CD4-positive, alpha-beta T cell treated with Interferon gamma for 1 hour (primary cell): ENCODE measurements at regions not wholly inside any gene's neighbourhood (a gene's known extent, or its start where the extent isn't known, plus 50 kb on each side); places are given as distances from the start of the nearest gene placed in this dataset.

Source experiments
- DNase-seq: peaks from one replicate; pipeline ENCODE4 v3.0.0-alpha.2; 2020

GRCh38 chr3:102163039-102163817 lies 271.6 kb upstream of the ZPLD1 start:
- no peak for DNase-seq

GRCh38 chr3:102163818-102164154 lies 271.0 kb upstream of the ZPLD1 start:
- no peak for DNase-seq

DNA sequence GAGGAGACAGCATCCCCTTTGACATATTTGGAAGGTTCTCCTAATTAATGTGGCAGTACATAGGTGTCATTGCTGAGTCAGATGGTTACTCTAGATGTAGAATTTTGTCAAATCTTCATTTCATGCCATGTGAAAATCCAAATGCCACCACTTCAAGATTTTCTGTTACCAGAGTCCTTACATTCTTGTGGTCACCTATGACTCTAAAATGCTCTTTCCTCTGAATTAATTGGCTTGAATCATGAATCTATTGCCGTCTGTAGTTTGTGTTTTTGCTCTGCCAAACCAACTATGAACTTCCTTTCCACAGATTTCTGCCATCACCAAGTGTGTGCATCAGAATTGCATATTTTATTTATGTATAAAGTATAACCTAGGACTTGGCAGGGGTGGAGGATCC lies 269.4 kb upstream of the ZPLD1 start:
- DNase-seq = no peak

- DNase-seq = no peak
Observed at GRCh38 chr3:102169915-102170479, 264.8 kb upstream of the ZPLD1 start.

GRCh38 chr3:102170545-102170944 lies 264.3 kb upstream of the ZPLD1 start:
- DNase-seq = no peak

- DNase-seq = no peak
Observed at GRCh38 chr3:102174312-102174712, 260.5 kb upstream of the ZPLD1 start.

DNA sequence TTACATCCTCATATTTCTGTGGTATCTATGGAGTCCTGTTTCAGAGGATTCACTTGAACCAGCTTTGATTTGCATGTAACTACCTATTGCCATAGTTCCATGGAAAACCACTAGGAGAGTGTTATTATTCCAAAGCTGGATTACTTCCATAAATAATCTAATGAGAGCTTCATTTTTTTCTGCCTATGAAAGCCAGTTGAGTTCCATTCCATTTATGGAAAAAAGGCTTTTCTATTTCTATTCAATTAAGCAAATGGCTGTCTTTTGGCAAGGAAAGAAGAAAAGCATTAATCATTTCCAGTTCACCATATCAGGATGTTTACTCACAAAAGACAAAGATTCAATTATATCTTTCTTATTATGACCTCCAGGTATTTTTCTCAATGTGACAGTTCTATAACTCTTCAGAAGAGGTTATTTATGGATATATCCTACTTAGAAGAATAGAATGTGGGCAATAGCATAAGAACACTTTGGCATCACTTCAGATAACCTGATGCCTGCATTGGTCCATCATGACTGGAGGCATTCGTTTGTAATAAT lies 259.9 kb upstream of the ZPLD1 start:
- no peak for DNase-seq

DNA sequence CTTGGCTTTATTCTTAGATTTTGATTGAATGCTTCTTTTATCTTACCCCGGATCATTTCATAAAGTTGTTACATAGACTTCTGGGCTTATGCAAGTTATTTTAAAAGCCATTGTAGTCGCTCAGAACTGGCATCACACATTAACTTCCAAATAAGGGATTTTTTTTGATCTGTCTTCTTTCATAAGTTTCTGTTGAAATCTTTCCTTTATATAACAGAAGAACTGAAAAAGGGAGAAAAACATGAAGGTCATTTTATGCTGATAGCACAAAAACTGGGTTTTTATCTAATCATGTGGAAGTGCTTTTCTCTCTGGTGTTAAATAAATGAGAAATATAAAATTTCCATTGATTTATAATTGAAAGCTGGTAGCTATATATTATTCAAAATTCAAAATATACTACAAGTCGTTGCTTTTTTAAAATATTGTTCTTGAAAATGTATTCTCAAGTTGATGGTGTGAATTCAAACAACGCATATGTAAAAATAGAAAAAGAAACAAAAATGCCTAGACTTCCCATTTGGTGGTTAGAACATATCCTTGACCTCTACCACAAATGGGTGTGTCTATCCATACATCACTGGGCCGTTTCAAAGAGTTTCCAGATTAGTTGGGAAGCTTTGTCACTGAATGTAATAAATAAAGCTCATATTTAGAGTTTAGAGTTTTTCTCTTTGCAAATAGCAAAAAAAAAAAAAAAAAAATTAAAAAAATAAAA lies 258.3 kb upstream of the ZPLD1 start:
- DNase-seq = no peak

DNA sequence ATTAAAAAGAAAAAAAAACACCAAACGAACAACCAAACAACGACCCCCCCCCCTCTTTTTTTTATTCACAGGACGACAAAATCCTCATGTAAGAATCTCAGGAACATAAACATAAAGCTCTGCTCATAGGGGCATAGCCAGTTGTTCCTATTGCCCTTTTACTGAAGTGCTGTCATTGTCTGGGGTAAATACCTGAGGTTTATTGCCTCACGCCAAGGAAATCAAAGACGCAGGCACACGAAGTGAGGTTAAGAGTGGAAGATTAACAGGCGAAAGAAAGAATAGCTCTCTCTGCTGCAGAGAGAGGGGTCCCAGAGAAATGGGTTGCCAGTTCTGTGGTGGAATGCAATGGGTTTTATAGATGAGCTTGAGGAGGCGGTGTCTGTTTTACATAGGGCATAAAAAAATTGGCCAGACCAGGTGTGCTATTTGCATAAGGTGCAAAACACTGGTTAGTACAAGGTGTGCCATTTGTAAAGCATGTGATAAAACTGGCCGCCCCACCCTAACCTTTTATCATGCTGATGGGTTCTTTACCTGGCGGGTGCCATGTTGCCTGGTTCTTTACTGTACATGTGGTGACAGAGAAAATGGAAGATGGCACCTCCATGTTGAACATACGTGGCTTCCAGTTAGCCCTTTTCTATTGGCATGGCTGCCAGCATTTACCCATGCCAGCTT lies 257.6 kb upstream of the ZPLD1 start:
- DNase-seq = no peak

GRCh38 chr3:102178817-102179216 lies 256.0 kb upstream of the ZPLD1 start:
- no peak for DNase-seq

GRCh38 chr3:102179326-102180177 lies 255.3 kb upstream of the ZPLD1 start:
- DNase-seq = no peak

- no peak for DNase-seq
Observed at GRCh38 chr3:102180280-102180931, 254.4 kb upstream of the ZPLD1 start.

GRCh38 chr3:102181175-102181920 lies 253.5 kb upstream of the ZPLD1 start:
- no peak for DNase-seq

DNA sequence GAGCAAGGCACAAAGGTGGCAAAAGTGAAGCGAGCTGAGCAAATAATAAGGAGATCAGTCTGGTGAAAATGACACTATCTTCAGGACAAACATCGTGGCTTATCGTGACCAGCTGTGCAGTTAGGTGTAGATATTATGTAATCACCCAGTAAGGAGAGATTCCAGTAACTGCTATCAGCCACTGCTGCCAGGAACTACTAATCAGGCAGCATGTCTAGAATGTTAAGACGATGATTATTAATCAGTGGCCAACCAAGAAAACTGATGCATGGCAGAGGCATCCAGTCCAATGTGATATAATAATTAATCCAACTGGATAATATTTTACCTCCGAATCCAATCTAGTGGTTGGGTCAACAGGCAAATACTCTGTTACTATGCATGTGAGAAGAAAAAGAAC lies 252.7 kb upstream of the ZPLD1 start:
- no peak for DNase-seq

DNA sequence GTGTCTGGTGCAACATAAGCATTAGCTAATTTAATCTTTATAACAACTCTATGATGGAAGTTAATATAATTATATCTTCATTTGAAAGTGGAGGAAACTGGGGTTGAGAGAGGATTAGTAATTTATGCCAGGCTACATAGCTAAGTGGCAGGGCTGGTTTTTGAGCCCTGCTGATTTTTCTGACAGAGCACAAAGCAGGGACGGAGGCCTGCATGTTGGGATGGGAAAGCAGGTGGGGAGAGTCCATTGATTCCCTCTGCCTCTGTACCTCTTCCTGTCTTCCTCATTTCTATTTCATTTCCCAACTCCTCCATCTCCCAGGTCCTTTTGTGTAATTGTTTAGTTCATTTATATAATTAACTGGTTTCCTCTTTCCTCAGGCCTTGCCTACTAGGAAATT lies 251.6 kb upstream of the ZPLD1 start:
- DNase-seq = no peak

DNA sequence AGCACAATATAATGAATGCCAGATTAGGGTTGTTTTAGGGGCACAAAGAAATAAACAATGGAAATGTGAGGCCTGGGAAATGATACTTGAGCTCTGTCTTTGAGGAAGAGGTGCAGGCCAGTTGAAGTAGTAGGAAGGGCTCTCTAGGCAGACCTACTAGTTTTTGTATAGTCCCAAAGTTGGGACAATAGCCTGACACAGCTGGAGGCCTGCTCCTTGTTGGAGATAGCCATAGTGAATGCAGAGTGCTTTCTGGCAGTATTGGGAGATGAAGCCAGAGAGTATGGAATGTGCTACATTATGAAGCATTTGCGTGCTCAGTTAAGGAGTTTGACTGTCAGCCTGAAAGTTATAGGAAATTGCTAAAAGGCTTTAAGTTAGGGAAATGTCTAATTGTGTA lies 251.2 kb upstream of the ZPLD1 start:
- no peak for DNase-seq

DNA sequence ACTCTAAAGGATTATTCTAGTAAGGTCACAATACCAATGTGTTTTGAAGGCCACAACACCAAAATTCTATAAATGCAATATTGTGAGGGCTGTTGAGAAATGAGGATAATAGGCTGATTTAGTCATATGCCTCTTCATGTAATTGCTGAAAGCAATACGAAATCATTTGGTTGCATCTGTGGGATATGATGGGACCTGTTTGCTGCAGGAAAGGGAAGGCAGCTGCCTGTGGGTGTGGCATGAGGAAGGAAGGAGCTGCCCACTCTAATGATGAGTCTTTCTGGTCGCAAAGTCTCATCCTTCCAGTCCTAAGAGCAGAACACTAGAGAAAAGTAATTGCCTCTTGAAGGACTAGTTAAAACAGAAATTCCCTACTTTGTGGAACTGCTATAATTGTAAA lies 245.3 kb upstream of the ZPLD1 start:
- no peak for DNase-seq

DNA sequence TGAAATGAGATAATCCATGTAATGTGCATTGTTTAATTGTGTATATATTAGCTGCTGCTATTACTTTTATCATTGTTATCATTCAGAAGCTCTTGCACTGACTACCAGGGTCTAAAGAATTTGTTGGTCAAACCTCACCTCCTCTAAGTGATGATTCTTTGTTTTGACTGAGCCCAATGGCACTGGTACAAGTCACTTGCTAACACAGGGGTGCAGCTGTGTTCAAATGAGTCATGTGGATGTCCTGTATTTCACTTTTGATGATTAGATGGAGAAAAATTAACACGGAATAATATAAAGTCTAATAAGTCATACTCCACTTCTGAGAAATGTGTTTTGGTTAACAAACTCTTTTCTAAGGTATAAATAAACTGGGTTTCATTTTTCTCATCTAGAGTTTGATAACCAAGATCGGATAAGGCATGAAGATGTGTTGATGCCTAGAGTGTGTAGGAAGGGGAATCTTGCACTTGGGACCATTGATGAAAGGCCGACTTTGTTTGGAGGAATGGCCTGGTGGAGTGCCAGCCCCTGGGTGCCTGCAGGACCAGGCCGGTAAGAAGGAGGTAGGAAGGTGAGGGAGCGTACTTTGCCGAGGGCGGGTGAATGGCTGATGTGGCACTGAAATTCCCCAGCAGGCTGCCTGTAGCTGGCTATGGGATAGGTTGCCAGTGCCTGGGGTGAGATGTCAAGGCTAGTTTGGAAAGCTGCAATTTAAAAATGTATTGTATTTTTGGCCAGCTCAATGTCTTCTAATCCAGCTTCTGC lies 244.7 kb upstream of the ZPLD1 start:
- no peak for DNase-seq

- no peak for DNase-seq
Observed at GRCh38 chr3:102192575-102192974, 242.2 kb upstream of the ZPLD1 start.

DNA sequence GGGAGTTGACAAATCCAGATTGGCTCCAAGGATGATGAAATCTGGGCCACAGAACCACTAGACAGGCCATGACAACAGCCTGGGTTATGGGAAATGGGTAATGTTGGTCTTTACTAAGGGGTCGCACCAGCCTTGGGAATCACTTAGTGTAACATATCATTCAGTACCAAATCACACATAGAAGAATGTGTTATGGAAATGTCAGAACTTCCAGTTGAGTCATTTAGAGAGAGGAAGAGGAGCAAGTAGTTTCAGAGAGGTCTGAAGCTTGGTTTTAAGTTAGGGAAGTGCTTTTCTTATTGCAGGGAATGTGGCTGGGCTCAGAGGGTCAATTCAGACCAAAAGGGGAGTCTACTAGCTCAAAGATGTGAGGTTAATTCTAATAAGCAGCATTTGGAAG lies 241.6 kb upstream of the ZPLD1 start:
- no peak for DNase-seq
